Stimulated activated naive CD8-positive, alpha-beta T cell treated with anti-CD3 and anti-CD28 coated beads, Interleukin-15, Interleukin-2, amounts not matched to agents 100 U/mL and 50 U/mL, for 24 hours (primary cell): ENCODE measurements at regions not wholly inside any gene's neighbourhood (a gene's known extent, or its start where the extent isn't known, plus 50 kb on each side); places are given as distances from the start of the nearest gene placed in this dataset.
A peak's percentile ranks its signal among the peaks of the same experiment; 100 is the strongest.

ENCODE experiments used
- ATAC-seq: fragments of 150-1000 bp; cut with Tn5 transposase; one replicate; pipeline ENCODE4 v1.10.0; 2021
- DNase-seq: peaks from one replicate; pipeline ENCODE4 v3.0.0; 2021

- ATAC-seq: no peak
- no peak for DNase-seq
Measured at GRCh38 chr15:77796046-77796729, 163.5 kb upstream of the LINGO1 start.

GRCh38 chr15:77795446-77795845 is 162.7 kb upstream of the LINGO1 start:
- no peak for DNase-seq
- ATAC-seq: no peak

GRCh38 chr15:77791941-77792340 is 159.2 kb upstream of the LINGO1 start:
- ATAC-seq (no peak), DNase-seq (no peak)

- DNase-seq (no peak), ATAC-seq (no peak)
Measured at GRCh38 chr15:77790481-77790880, 157.8 kb upstream of the LINGO1 start.

GRCh38 chr15:77786956-77787355 is 154.2 kb upstream of the LINGO1 start:
- no peak for DNase-seq
- ATAC-seq: no peak

DNA sequence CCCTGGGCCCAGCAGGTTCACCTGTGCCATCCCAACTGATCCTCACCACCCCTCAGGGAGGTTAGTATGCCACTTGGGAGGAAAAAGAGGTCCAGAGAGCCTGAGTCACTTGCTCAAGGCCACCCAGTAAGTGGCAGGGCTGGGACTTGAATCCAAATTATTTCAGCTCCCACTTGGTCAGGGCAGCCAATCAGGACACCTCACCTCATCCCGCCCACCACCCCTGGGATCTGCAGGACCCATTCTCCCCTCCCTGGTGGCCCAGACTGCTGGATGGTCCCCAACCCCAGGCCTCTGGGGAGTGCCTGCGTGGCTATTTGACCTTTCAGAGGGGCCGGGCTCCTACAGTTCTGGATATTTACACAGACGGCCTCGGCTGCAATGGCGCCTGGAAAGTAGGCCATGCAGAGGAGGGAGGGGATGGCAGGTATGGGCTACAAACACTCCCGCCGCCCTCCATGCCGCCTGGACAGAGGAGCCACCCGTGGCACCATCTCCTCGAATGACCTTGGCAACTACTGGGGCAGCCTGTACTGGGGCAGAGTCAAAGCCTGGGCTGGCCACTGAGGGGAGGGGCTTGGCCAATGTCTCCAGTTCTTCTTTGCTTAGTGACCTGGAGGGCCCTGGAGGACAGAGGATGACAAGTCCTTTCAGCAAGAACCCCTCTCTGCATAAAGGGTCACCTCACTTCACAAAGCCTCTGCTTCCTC is 153.6 kb upstream of the LINGO1 start:
- ATAC-seq (no peak), DNase-seq (no peak)

DNA sequence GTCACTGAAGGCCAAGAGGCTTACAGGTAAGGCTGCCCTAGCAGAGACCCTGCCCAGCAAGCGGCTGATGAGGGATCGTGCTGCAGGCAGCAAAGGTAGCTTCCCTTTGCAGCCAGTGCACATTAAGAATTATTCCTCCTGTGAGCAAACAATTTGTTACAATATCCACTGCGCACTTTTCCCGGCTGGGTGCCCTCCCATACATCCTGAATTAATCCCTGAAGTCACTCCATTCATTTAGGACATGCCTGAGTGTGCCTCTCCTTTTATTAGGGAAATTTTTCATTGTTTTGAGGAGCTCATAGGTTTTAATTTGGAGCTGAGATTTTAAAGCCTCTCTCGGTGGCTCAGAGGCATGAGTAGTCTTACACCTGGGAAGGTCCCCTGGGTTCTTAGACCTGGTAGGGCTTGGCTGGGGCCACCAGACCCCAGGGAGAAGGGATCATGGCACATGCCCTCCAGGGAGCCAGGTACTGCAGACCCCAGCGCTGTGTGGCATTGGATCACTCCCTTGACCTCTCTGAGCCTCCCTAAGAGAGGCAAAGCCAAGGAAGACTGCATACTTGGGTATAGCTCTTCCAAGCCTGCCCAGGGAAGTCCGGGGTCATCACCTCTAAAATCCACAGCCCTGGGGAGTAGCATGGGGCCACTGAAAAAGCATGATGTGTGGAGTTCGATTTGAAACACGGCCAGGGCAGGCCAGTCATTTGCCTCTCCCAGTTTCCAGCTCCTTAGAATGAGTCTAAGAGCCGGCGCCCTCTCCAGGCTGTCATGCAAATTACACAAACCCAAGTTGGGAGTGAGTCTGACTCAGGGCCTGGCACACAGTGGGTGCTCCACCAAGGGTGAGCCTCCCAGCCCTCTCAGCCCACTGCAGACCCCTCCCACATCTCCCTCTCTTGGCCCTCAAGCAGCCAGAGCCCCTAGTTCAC is 151.9 kb upstream of the LINGO1 start:
- peak; percentile 33 for DNase-seq
- no peak for ATAC-seq

DNA sequence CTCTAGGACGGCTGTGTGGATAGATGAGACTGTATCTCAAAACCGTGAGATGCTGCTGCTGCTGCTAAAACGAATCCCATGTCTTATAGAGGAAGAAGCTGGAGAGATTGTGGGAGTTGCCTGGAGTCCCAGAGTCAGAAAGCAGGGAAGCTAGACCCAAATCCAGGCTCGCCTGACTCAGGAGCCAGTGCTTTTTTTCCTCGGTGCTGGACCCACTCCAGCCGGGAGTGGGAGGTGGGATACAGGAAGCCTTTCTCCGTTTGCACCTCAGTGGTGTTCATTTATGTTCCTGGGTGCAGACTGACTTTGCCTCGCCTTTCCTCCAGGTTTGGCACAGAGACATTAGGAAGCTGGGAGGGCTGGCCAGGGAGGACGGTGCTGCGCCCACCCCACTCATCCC is 150.9 kb upstream of the LINGO1 start:
- DNase-seq (no peak), ATAC-seq (no peak)

DNA sequence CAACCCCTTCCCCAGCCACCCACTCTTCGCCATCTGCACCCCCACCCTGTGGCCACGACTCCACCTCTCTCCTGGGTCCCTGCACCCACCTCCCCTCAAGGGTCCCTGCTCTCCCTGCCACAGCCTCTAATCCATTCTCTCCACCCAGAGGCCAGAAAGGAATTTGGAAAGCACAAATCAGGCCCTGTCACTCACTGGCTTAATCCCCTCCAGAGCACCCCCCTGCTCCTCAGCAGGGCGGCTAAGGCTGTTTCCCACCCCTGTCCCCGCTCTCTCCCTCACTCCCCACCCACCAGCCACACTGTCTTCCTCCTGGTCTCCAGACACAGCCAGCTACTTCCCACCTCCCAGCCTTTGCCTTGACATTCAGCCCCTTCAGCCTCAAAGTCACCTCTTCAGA is 150.0 kb upstream of the LINGO1 start:
- DNase-seq (no peak), ATAC-seq (no peak)

GRCh38 chr15:77781946-77782240 is 149.2 kb upstream of the LINGO1 start:
- DNase-seq (no peak), ATAC-seq (no peak)

DNA sequence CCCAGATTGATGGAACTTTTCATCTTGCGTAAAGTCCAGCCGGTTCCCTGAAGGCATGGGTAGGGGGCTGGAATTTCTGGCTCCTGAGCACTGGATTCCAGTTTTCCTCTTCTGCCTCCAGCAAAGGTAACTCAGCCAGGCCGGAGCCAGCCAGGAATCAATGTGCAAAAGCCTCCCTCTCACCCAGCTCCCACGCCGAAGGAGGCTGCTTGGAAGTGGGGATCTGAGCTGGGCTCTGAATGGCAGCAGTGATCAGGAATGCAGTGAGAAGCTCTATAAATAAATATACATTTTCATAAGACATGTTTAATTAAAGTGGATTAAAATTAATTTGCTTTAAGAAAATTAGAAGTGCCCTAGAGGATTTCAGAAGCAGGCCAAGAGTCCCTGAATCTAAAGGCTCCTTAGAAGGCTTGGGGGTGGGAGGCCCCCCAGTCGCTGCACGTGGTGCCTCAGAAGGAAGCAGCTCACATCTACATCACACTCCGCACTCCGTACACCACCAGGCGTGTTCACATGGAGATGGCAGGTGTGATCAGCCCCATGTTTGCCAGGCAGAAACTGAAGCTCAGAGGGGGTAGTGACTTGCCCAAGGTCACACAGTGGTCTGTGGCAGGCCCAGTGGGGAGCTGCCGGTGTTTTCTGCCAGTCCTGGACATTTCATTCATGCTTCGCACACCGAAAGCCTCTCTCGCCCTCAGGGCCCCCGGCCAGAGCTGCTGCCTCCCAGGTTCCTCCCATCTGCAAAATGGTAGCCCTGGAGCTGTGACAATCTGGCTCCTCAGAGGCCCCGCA is 148.6 kb upstream of the LINGO1 start:
- ATAC-seq (no peak), DNase-seq (no peak)

GRCh38 chr15:77778802-77779201 is 146.1 kb upstream of the LINGO1 start:
- no peak for ATAC-seq

GRCh38 chr15:77775837-77776236 is 143.1 kb upstream of the LINGO1 start:
- no peak for ATAC-seq
- DNase-seq: no peak

More at GRCh38 chr15:77778802-77779201, 146.1 kb upstream of the LINGO1 start:
- no peak for DNase-seq

- DNase-seq (no peak), ATAC-seq (no peak)
Measured at GRCh38 chr15:77775373-77775772, 142.7 kb upstream of the LINGO1 start.

DNA sequence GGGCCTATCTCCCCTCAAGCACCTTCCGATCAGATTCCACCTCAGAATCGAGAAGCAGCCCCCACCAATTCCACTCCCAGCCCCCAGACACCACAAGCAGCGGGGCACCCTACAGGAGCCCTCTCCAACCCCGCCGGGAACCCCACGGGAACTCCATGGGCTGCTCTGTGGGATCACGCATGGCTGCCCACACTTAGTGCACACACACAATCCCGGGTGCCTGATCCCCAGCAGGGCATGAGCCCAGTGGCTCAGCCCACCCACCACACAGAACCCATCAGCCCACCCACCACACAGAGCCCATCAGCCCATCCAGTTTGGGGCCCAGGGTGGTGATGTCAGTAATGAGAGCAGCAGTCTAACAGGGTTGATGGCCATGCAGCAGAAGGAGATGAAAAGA is 141.6 kb upstream of the LINGO1 start:
- ATAC-seq (no peak), DNase-seq (no peak)

DNA sequence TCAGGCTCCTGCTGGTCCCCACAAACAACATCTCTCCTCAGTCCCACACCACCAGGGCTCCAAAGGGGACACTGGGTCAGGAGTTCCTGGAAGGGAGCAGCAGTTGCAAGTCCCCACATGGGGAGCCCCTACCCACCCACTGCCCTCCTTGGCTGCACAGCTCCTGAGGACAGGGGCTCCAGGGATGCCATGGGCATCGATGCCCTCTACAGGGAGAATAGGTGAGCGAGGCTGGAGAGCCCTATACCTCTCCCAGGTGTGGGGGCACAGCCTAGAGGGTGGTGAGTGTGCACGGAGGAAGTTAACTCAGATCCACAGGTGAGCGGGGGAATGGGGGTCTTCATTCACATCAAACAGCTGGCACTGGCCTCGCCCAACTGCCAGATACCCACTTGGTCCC is 141.2 kb upstream of the LINGO1 start:
- DNase-seq (no peak), ATAC-seq (no peak)

- ATAC-seq (no peak), DNase-seq (no peak)
Measured at GRCh38 chr15:77772641-77773402, 140.1 kb upstream of the LINGO1 start.

DNA sequence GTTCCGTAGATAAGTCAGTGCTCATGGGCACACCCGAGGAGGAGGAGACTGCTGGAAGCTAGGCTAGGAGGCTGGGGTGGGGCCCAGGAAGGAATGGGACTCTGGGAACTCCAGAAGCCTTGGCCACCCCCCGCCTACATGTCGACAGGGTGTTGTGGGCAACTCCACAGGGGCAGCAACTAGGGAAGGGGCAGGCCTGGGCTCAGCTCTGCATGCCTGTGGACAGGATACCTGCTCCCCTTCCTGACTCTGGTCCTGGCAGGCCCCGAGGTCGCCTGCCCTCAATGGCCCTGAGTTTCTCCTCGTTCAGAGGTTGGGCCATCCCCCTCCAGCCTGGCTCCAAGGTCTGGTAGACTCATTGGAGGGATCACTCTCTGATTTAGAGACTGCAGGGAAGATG is 138.9 kb upstream of the LINGO1 start:
- no peak for ATAC-seq
- no peak for DNase-seq

DNA sequence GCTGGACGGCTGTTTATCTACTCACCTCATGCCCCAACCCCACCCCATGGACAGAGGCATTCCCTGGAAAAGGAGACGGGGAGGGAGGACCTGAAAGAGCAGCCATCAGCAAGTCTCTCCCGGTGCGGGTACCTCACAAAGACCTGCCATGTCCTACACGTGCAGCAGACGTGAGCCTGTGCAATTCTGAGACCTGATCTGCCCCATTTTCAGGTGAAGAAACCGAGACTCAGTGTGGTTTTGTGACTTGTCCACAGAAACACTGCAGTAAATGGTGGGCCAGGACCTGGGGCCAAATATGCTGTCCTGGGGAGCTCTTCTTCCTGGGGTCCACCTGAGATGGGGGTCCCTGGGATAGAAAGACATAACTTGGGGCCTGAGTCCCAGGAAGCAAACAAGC is 137.0 kb upstream of the LINGO1 start:
- no peak for ATAC-seq
- no peak for DNase-seq

DNA sequence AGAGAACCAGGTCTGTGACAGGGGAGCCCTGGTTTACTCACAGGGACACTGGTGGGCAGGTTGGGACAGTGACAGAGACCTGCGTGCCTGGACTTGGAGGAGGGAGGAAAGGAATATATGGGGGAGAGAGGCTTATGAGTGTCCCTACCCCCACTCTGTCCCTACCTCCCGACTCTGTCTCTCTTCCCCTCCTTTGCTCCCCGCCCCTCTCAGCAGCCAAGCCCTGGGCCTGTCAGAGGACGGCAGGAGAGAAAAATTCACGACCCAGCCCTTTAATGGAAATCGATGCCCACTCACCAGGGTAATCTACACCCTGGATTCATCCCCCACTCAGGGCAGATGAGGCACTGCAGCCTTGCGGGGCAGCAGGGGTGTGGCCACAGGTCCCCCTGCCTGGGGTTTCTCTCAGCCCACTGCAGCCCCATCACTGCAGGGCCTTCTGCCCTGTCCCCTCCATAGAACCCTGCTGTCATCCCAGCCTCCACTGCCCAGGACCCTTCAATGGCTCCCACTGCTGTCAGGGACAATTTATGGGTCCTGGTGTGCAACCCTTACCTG is 135.9 kb upstream of the LINGO1 start:
- no peak for ATAC-seq

DNA sequence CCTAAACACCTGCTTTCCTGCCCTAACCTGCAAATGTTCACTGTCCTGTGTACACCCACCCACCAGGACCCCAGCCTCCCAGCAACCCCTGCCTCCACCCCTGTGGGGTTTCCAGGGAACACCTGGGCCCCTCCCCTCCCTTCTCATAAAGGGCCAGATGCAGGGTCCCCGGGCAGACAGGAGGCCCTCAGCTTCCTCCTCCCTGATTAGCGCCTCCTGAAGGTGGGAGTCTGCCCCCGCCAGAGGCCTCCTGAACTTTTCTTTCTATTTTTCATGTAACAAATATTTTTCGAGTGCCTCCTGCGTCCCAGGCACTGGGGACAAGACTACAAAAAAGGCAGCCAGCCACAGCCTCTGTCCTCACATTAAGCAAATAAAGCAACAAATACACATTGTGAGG is 135.4 kb upstream of the LINGO1 start:
- ATAC-seq: no peak

More for the DNA sequence above, 135.9 kb upstream of the LINGO1 start:
- no peak for DNase-seq

More for the DNA sequence above, 135.4 kb upstream of the LINGO1 start:
- DNase-seq: no peak
